ENCODE measurements at regions not wholly inside any gene's neighbourhood (a gene's known extent, or its start where the extent isn't known, plus 50 kb on each side); places are given as distances from the start of the nearest gene placed in this dataset.
"Not testable (repeated sequence)": the region's sequence is repeated elsewhere in the genome, so short reads cannot be mapped to it uniquely, and the experiment has no call there.

DNA sequence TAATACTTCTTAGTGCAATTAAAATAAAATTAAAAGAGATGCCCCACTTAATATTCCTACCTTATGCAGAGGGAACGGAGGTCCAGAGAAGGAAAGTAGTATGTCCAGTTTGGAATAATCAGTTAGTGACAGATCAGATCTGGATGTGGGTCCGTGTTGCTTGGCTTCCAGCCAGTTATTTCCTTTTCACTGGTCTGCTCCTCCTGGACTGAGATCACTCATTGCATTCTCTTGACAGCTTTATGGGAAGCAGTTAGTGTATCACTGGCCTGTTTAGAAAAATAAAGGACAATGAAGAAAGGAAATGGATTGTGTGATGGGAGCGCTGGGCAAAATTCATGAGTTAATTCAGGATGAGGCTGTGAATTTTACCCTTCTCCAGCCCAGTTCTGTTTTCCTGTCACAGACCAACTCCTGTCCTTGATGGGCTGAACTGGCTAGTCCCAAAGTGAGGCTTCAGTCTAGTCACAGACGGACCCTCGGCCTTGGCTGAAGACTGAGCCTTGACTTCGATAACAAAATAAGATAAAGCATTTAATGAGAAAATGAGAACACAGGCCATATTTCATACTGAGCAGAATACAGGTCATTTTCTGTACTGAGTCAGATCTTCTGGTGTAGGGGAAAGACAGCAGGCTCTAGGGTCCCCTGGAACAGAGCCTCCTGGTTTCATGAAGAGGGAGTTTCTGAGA is 85.2 kb upstream of the TRABD2B start:
- DNase-seq, result no peak

DNA sequence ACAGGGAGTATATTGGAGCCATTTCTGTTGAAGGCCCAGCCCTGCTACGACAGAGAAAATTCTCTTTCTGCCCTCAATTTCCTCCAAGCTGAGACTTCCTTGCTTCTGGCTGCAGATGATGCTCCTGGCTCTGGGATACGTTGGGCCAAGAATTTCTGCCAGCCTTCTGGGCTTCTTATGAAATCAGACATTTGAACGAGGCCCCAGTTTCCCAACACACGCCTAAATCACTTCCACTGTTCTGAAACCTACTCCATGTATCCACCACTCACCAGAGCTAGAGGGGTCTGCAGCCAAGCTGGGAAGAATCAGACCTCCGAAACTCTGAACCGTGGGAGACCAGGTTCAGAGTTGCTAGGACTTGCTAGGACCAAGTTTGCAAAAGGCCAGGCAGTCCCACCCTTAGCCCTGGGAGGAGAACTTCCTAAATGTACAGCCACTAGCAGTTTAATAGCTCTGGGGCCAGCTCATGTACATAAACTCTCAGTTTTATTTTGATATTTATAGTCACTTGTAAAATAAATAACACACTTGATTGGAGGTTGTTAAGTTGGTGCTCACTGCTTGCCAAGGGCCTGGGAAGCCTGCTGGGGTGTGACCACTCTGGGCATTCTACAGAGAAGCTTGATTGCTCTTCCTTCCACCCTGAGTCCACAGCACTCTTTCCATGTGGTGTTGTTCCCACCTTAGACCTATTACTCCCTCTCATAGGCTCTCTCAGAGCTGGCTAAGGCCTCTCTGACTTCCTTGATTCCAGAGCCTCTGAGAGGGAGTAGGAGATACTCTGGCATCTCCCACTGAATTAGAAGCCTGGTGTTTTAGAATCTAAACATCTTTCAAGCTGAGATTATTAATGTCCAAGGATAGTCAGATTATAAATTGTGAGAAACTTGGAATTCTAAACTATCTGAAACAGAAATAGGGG is 83.4 kb upstream of the TRABD2B start:
- no peak for DNase-seq

DNA sequence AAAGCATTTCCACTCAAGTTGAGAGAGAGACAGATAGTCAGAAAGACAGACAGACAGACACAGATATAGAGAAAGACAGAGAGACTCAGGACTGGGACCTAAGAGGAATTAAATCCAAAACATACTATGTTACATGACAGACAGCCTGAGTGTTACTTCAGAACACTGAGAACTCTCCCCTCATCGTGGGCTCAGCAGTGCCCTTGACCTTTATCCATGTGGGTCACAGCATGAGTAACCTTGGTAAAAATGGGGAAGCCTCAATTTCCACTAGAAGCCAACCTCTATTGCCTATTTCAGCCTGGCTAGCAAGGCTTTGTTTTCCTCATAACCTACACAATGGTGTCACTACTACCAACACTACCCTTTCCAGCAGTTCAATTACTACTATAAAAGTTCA is 81.9 kb upstream of the TRABD2B start:
- DNase-seq, result no peak

DNA sequence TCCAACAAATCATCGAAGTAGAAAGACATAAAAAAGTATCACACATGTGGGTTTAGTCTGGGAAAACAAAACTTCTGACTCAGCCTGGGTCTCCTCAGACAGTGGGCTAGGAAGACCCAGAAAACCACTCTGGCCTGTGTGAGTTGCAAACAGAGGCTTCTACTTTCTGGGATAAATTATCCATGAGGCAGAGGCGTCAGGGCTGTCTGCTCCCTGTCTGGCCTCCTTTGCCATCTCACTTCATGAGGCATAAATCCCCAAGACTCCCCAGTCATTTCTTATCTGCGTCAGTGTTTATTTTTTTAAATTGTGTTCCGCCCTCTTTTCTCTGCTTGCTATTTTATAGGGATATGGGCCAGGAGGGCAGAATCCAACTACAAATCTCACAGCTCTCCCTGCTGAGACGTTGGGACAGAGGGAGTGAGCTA is 80.6 kb upstream of the TRABD2B start:
- no peak for DNase-seq

DNA sequence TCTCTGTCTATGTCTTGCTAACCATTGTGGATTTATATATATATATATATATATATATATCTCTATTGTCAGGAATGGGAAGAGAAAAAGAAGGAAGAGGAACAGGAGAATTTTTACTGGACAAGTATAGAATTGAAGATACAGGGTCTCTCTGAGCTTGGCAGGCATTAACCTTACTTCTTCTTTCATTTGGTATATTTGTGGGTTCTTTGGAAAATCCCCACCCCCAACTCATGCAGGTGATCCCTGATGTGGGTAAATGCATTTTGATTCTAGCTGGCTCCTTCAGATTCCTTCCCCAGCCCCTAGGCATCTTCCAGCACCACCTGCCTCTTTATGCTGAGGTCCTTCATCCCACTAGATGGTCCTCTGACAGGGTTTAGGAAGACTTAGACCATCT is 78.8 kb upstream of the TRABD2B start:
- DNase-seq, result no peak

DNA sequence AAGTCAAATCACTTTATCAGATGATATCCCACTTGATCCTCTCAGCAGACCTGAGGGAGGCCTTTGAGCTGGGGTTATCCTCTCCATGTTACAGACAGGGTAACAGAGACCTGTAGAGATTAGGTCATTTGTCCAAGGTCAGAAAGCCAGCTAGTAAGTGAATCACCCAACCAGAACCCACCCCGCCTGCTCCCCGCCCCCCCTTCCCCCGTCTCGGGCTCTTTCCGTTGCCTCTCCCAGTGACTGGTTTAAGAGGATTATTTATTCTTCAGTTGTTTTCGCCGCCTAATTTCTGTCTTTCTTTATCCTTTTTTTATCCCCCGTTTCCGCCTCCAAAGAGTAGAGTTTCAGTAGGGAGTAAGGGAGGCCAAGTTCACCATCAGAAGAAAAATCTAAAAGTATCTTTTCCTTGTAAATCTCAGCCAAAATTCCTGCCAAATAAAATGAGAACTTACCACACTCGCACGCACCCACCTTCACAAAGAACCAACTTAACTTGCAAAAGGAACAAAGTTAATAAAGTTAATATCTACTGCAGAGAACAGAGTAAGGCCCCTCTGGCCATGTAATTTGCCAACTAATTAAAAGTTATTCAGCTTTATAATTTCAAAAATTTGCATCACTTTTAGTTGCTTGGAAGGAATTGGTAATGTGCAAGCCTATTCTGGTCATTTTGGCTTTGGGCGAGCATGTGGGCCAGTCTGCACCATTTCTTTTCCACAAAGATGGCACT is 76.8 kb upstream of the TRABD2B start:
- no peak for DNase-seq

DNA sequence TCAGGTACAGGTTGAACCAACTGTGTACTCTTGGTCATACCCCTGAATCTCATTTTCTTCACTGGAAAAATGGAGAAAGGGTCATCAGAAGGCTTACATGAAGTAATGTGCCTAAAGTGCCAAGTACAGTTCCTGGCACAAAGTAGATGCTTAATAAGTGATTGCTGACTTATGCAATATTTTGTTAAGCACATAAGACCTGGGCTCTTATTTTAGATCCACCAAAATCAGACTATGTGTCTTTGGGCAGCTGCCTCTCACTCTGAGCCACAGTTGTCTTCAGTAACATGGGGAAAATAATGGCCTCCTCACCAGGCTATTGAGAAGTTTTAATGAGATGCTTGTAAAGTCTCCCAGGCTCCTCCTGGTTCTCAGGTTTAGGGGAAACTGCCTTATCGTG is 74.3 kb upstream of the TRABD2B start:
- no peak for DNase-seq

DNA sequence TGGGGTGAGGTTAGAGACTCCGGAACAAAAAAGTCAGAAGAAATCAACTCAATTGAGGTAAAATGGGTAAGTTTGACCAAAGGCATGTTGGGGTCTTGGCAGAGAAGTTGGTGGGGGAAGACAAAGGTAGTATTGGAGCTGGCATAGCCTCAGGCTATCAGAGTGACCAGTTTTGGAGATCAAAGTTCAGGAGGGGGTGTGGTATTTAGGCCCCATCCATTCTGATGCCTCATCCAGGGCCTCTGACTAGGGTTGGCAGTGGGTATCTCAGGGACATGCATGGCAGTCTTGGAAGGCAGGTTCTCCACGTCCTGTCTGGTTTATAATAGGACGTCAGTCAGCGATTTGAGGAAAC is 73.2 kb upstream of the TRABD2B start:
- no peak for DNase-seq

DNA sequence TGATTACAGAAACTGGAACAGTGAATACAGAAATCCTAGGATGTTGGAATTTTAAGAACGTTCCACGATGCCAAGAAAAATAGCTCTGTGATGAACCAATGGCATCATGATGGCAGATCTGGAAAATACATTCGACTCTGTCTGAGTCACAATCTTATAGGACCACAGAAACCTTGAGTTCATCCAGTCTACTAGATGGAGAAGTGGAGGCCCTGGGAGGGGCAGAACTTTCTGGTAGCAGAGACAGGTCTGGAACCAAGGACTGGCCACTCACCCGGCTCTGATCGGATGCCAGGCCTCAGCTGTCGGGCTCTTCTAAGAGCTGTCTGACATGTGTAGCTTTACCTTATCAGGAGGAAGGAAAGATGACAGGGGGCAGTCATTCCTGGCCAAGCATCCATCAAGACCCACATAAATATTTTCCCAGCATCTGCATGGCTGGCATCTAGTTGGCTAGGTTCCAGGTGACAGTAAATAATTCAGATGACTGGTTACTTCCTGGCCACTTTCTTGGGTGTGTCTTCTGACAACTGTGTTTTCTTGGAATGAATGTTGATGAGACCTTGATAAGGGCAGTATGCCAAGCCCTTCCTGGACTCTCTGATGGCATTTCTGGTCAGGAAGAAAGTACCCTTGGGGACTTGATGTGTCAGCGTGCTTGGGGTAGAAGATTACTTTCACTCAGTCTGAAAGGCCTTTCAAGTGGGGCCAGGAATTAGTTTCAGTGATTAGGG is 72.6 kb upstream of the TRABD2B start:
- no peak for DNase-seq

DNA sequence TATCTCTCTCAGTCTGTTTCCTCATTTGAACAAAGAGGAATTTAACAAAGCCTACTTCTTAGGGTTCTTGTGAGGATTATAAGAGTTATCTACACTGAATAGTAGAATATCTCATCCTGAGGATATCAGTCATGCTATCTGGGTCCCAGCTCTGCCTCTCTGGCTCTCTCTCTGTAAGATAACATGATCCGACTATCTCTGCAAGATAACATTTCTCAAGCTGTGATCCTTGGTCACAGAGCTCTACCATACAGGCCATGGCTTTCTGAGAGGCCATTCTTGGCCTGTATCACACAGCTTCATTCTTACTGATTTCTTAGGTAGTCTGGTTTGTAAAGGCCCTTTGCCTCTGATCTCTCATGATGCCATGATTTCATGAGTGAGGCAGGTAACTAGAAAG is 71.0 kb upstream of the TRABD2B start:
- no peak for DNase-seq

DNA sequence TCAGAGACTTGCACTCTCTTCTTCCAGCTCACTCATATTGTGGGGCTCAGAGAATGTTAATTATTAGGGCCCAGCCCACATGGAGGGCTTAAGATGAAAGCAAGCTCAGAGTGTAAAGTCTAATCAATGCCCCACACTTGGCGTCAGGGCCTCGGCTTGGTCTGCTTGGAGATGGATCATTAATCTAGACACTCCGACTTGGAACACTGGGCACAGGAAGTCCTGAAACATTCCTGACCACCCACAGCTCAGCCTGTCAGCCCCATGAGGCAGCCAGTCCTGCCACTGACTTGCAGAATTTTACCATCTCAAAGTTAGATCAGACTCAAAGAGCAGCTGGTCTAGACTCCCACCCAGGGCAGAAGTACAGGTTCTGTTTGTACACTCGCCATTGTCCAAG is 69.8 kb upstream of the TRABD2B start:
- DNase-seq, result no peak

DNA sequence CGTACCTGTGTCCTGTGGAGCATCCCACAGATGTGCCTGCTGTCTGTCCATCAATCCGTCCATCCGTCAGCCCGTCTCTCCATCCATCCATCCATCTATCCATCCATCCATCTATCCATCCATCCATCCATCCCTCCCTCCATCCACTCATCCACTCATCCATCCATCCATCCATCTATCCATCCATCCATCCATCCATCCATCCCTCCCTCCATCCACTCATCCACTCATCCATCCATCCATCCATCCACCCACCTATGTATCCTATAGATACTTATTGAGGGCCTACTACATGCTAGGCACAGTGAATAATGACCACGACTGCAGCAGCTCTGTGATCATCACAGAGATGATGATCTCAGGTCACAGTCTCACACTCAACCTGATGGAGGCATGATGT is 67.5 kb upstream of the TRABD2B start:
- not testable (repeated sequence) for DNase-seq

DNA sequence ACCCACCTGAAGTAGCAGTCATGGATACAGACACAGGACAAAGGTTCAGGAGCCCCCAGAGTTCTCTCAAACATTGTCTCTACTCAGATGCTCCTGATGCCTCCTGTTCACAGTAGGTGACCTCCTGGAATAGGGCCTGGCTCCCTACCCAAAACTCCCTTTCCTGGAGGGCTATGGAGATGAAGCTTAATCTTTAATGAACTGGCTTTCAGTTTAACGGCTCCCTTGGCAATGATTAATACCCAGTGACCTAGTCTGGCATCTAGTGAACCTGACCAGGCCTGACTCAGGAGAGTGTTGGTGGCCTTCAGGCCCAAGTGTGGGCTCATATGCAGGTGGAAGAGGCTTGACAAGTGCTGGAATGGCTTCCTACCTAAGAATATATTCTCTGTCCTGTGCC is 65.2 kb upstream of the TRABD2B start:
- no peak for DNase-seq

DNA sequence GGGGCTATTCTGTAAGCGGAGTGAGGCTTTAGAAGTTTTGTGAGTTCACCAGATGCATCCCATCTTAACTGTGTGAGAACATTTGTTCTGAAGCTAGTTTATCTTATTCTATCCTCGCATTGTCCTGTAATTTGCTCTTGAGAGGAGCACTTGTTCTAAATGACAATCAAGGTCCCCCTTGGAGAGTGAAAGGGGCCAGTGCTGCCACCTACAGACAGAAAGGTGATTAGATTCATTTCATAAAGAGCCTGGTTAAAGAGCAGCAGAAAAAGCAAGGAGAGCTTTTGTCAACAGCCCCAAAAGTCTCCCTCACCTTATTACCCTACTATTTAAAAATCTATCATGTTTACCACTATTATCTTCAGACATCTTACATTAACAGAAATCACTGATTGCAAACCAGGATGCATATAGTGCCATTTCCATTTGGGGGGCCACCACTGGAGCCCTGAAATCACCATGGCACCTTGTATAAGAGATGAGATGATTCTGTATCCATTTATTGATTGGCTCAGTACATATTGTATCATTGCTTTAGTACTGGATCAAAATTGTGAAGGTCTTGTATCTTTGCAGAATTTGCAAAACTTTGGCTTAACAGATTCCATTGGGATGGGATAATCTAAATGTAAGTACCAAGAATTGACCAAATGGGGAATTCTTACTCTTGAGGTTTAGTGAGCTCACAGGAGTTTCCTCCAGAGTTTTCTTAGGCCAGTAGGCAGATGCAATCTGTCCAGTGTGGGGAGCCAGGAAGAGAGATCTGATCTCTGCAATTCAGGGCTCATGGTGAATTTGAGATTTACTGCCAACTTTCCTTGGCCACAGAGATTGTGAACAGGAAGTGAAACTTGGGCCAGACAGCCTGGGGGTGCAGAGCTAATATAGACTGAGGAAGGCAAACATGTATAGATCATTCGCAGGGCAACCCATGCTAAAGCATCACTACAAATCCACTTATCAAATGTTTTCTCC is 64.3 kb upstream of the TRABD2B start:
- peak in 1 of 2 experiments; percentile 34 for DNase-seq

DNA sequence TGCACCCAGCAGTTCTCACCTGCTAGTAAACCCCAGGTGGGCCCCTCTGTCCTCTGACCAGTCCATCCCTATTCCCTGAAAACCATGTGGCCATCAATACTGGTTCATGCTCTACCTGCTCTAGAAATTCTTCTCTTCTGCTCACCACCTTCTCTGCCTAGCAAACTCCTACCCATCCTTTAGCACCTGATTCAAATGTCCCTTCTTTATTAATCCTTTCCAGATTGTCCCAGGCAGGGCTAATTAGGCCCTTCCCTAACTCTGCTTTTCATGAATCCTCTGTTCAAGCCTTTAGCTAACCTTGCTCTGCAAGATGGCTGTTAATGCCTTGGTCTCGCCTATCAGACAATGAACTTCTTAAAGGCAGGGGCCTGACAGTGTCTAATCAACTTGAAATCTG is 62.1 kb upstream of the TRABD2B start:
- DNase-seq, result no peak

DNA sequence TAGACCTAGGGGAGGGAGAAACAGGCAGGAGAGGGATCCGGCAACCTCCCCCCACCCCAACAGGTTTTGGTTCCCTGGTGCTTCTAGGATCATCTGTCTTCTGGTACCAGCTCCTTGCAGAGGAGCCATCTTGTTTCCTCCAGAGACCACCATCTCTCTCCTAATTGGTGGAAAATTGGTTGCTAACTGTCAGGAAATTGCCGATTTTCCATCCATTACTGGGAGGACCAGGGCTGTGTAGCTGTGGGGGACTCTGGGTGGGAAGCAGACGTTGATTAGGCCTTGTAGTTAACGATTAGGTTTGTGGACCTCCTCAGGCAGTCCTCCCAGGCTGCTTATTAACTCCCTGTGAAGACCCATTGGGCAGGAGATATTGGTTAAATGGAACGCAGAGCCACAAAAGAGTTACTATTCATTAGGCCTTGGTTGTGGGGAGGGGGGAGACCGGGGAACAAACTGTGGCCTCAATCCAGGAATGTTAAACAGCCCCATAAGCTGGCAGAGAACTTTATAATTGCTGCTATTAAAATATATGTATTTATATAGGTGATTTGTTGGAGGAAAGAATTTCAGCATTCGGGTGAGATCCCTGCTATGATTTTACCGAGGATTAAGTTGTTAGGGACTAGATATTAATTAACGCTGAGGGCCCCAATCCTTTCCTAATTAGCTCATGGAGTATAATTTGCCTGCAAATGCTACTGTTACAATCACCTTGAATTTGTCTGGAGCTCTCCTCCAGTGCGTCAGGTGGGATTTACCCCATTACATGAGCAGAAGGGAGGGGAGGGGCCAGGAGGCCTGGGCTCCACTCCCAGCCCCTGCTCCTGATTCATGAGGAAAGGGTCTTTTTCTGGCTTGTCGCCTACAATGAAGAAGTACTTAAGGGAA is 61.2 kb upstream of the TRABD2B start:
- no peak for DNase-seq

DNA sequence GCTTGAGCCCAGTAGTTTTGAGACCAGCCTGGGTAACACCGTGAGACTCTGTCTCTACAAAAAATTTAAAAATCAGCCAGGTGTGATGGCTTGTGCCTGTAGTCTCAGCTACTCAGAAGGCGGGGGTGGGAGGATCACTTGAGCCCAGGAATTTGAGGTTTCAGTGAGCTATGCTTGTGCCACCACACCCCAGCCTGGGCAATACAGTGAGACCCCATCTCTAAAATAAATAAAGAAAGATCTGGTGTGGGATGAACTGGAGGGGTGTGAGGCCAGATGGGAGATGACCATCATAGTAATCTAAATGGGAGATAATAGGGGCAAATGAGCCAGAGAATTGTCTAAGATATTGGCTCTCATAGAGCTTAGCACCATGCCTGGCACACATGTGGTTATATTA is 60.1 kb upstream of the TRABD2B start:
- DNase-seq, result no peak

DNA sequence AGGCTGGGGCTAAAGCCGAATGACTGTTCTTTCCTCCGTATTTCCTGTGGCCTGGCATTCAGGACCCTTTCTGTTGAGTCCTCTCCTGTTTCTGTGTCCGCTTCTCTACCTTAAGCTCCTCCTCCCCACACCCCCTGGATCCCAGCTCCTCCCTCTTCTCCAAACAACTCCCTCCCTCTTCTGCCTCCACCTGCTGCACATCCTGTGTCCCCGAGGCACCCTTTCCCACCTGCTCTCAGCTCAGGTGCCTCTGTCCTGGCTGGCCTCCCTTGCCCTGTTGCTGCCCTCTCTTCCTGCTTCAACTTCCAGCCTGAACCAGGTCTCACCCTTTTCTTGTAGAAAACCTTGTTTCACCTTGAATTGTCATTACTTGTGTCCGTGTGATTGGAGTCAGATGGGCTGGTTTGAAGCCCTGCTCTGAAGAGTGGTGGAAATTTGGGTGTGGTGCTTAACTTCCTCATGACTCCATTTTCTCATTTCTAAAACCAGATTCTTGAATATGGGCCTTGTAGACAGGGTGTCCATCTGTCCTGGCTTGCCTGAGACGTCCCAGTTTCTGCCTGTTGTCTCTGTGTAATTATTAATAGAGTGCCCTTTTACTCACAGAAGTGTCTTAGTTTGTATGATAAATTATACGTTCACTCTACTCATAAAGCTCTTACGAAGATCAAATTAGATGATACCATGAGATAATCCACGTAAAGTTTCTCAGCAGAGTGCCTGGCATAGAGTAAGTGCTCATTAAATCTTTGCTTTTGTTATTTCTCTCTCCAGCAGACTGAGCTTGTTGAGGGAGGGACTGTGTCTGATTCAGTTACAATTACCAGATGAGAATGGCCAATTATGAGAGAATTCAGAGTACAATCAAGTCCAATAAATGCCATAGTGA is 58.9 kb upstream of the TRABD2B start:
- DNase-seq, result no peak

DNA sequence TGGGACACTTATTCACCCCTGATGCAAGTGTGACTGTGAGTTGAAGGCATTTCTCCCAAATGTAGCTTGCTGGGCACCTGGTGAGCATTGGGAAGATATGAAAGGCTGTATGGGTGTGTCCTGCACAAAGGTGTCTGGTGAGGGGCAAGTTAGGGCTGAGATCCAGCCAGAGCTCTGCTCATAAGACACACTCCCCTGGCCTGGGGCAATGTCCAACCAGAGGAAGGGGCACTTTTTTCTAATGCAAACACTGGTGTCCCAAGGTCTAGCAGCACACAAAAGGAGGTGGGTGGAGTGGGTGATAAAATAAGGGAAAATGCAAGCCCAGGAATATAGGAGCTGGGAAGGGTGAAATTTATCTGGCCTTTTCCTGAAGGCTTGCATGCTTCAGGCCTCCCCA is 57.0 kb upstream of the TRABD2B start:
- no peak for DNase-seq

DNA sequence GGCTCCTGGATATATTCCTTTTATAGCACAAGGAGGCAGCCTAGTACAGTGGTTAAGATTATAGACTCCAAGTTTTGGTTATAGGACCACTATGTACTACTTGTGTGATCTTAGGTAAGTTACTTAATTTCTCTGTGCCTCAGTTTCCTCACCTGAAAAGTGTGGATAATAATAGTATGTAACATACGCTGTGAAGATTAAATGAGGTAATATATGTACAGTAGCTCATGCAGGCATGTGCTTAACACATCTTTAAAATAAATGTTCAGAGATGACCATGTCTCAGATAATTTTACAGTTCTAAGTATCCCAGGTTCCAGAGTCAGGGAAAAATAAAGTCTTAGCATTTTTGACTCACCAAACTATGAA is 55.7 kb upstream of the TRABD2B start:
- no peak for DNase-seq

Data from NCI-H1930 (cell line).